ENCODE measurements at regions not wholly inside any gene's neighbourhood (a gene's known extent, or its start where the extent isn't known, plus 50 kb on each side); places are given as distances from the start of the nearest gene placed in this dataset.

GRCh38 chr9:108377881-108378280 lies 477.9 kb downstream of the ACTL7B start:
- no peaks in the 10 kb centered on the region for H3K36me3 ChIP-seq
- no peak overlapping the region for H3K4me3 ChIP-seq
- no peak for TF ChIP-seq CTCF (IDR thresholded peaks at IDR 0.05)
- TF ChIP-seq POLR2A (IDR thresholded peaks at IDR 0.05), result no peak
- no peaks in the 10 kb centered on the region for H3K27me3 ChIP-seq
- H3K4me1 ChIP-seq, result peaks cover 0 to 14% (median 3%) of the 10 kb centered on the region in 3 donors
- 93 to 96% methylated on average over 2 of the region's 2 CpGs for WGBS, 2 donors
- no peak overlapping the region for H3K27ac ChIP-seq
- DNase-seq, result no peak
- no peaks in the 10 kb centered on the region for H3K9me3 ChIP-seq
- intact Hi-C loops (cut with DNase I), result no loop called here

GRCh38 chr9:108377382-108377781 lies 478.4 kb downstream of the ACTL7B start:
- peaks cover 0 to 14% (median 3%) of the 10 kb centered on the region in 3 donors for H3K4me1 ChIP-seq
- no peaks in the 10 kb centered on the region for H3K9me3 ChIP-seq
- H3K27me3 ChIP-seq, result no peaks in the 10 kb centered on the region
- no peak for DNase-seq
- intact Hi-C loops (cut with DNase I), result no loop called here
- no peak overlapping the region for H3K4me3 ChIP-seq
- 66 to 75% methylated on average over 3 of the region's 3 CpGs for WGBS, 2 donors
- no peak overlapping the region for H3K27ac ChIP-seq
- TF ChIP-seq POLR2A (IDR thresholded peaks at IDR 0.05) (no peak), CTCF (IDR thresholded peaks at IDR 0.05) (no peak)
- no peaks in the 10 kb centered on the region for H3K36me3 ChIP-seq

GRCh38 chr9:108376140-108376539 lies 479.6 kb downstream of the ACTL7B start:
- no peak for DNase-seq
- intact Hi-C loops (cut with DNase I), result no loop called here

GRCh38 chr9:108374626-108375025 lies 481.2 kb downstream of the ACTL7B start:
- Histone ChIP-seq H3K36me3 (no peaks in the 10 kb centered on the region), H3K4me3 (no peak overlapping the region), H3K27ac (no peak overlapping the region), H3K4me1 (peaks cover 0 to 14% (median 3%) of the 10 kb centered on the region in 3 donors), H3K27me3 (no peaks in the 10 kb centered on the region), H3K9me3 (no peaks in the 10 kb centered on the region)
- DNase-seq, result no peak
- TF ChIP-seq POLR2A (IDR thresholded peaks at IDR 0.05) (no peak), CTCF (IDR thresholded peaks at IDR 0.05) (no peak)
- intact Hi-C loops (cut with DNase I), result no loop called here

More at GRCh38 chr9:108376140-108376539, 479.6 kb downstream of the ACTL7B start:
- Histone ChIP-seq H3K27me3 (no peaks in the 10 kb centered on the region), H3K9me3 (no peaks in the 10 kb centered on the region), H3K4me3 (no peak overlapping the region), H3K36me3 (no peaks in the 10 kb centered on the region), H3K27ac (no peak overlapping the region), H3K4me1 (peaks cover 0 to 14% (median 3%) of the 10 kb centered on the region in 3 donors)
- no peak for TF ChIP-seq CTCF (IDR thresholded peaks at IDR 0.05)
- TF ChIP-seq POLR2A (IDR thresholded peaks at IDR 0.05), result no peak

- TF ChIP-seq POLR2A (IDR thresholded peaks at IDR 0.05), result no peak
- no peak for TF ChIP-seq CTCF (IDR thresholded peaks at IDR 0.05)
- no peaks in the 10 kb centered on the region for H3K27me3 ChIP-seq
- DNase-seq, result no peak
- intact Hi-C loops (cut with DNase I), result no loop called here
- no peaks in the 10 kb centered on the region for H3K4me1 ChIP-seq
- H3K4me3 ChIP-seq, result no peak overlapping the region
- H3K36me3 ChIP-seq, result no peaks in the 10 kb centered on the region
- no peak overlapping the region for H3K27ac ChIP-seq
- no peaks in the 10 kb centered on the region for H3K9me3 ChIP-seq
Observed at GRCh38 chr9:108367188-108367587, 488.6 kb downstream of the ACTL7B start.
